HepG2 (cell line): ENCODE measurements at regions not wholly inside any gene's neighbourhood (a gene's known extent, or its start where the extent isn't known, plus 50 kb on each side); places are given as distances from the start of the nearest gene placed in this dataset.

ENCODE experiments used
- ETV6 ChIP-seq: sonication (generic); formaldehyde crosslinking; conservative IDR thresholded peaks from 2 replicates; pipeline ENCODE4 v1.4.0; 2020; ENCODE audit warnings: missing genetic modification reagents
- GTF2F1 ChIP-seq: fragments of 150-350 bp; IDR thresholded peaks from 2 replicates; pipeline ENCODE4 v1.6.1; 2014; ENCODE audit warnings: low read length
- MAFG ChIP-seq: sonication (generic); formaldehyde crosslinking; IDR thresholded peaks from 2 replicates; pipeline ENCODE4 v1.5.1; 2020; ENCODE audit warnings: mild to moderate bottlenecking, missing genetic modification reagents
- PAWR ChIP-seq: sonication (generic); formaldehyde crosslinking; IDR thresholded peaks from 2 replicates; pipeline ENCODE4 v1.4.0; 2020; ENCODE audit warnings: missing genetic modification reagents, mild to moderate bottlenecking, borderline replicate concordance
- PCBP1 ChIP-seq: fragments of 200-400 bp; formaldehyde crosslinking; IDR thresholded peaks from 2 replicates; pipeline ENCODE4 v1.6.1; 2017; ENCODE audit warnings: mild to moderate bottlenecking, low read depth, low read length, borderline replicate concordance
- PITX1 ChIP-seq: sonication (generic); formaldehyde crosslinking; IDR thresholded peaks from 2 replicates; pipeline ENCODE4 v1.5.1; 2020; ENCODE audit warnings: mild to moderate bottlenecking, missing genetic modification reagents
- PTBP1 ChIP-seq: fragments of 200-400 bp; formaldehyde crosslinking; IDR thresholded peaks from 2 replicates; pipeline ENCODE4 v1.6.1; 2018; ENCODE audit warnings: low read length, low read depth; ENCODE audit not compliant: poor library complexity, severe bottlenecking
- RCOR2 ChIP-seq: IDR thresholded peaks from 2 replicates; pipeline ENCODE4 v1.6.1; 2016; ENCODE audit warnings: missing biosample characterization, missing genetic modification reagents
- ZMYM4 ChIP-seq: sonication (generic); formaldehyde crosslinking; IDR thresholded peaks from 2 replicates; pipeline ENCODE4 v1.8.1; 2023; ENCODE audit warnings: mild to moderate bottlenecking, missing genetic modification reagents
- ZNF225 ChIP-seq: sonication (generic); formaldehyde crosslinking; IDR thresholded peaks from 2 replicates; pipeline ENCODE4 v1.4.0; 2020; ENCODE audit warnings: mild to moderate bottlenecking, missing genetic modification reagents
- ZNF550 ChIP-seq: sonication (generic); formaldehyde crosslinking; IDR thresholded peaks from 2 replicates; pipeline ENCODE4 v1.4.0; 2020; ENCODE audit warnings: mild to moderate bottlenecking, missing genetic modification reagents, borderline replicate concordance
- ZNF572 ChIP-seq: sonication (generic); formaldehyde crosslinking; IDR thresholded peaks from 2 replicates; pipeline ENCODE4 v1.5.1; 2020; ENCODE audit warnings: mild to moderate bottlenecking, missing genetic modification reagents
- ZNF83 ChIP-seq: sonication (generic); formaldehyde crosslinking; IDR thresholded peaks from 2 replicates; pipeline ENCODE4 v1.4.0; 2020; ENCODE audit warnings: missing genetic modification reagents, mild to moderate bottlenecking, borderline replicate concordance
- TF ChIP-seq, protein P1 (sequence below): IDR thresholded peaks from 2 replicates; pipeline ENCODE4 v1.6.1; 2016; ENCODE audit warnings: low read depth, control low read depth
- TF ChIP-seq, protein P2 (sequence below): sonication (generic); formaldehyde crosslinking; IDR thresholded peaks from 2 replicates; pipeline ENCODE4 v1.4.0; 2020; ENCODE audit warnings: missing genetic modification reagents
- TF ChIP-seq, protein P3 (sequence below): sonication (generic); formaldehyde crosslinking; IDR thresholded peaks from 2 replicates; pipeline ENCODE4 v1.8.1; 2023; ENCODE audit warnings: mild to moderate bottlenecking, moderate library complexity, missing genetic modification reagents
- TF ChIP-seq, protein P4 (sequence below): sonication (generic); formaldehyde crosslinking; IDR thresholded peaks from 2 replicates; pipeline ENCODE4 v1.5.0; 2020; ENCODE audit warnings: mild to moderate bottlenecking, missing genetic modification reagents, borderline replicate concordance
- TF ChIP-seq, protein P5 (sequence below): sonication (generic); formaldehyde crosslinking; IDR thresholded peaks from 2 replicates; pipeline ENCODE4 v1.8.1; 2023; ENCODE audit warnings: missing genetic modification reagents, inconsistent platforms, borderline replicate concordance

DNA sequence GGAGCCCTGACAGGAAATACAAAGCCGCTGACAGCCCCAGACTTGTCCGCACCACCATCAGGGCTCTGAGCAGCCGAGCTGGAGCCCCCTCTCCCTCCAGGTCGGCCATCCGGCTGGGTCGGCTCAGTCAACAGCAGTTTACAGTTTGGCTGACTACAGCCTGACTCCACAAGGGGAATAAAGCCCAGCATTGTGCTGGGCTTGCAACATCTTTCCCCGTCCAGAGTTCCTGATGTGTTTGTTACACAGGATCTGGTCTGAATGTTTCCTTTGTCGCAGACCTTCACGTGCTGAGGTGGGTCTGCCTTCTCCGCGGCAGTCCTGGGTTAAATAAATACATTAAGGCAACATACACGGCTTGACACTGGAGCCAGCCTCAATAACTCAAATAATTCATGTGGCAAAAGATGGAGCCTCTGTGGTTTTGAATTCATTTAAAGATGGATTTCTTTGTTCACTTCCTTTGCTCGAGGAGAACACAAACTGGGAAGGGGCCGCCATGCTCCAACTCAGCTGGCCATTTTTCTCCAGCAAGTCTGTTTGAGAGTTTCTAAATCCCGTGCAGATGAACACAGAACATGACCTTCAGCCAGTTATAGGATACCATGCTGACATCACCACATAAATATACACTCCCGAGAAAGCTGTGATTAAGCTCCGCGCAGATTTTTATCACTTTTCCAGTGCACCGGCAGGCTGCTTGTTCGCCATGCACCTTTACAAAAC is 192.1 kb downstream of the WDR11 start (continued):
- TF ChIP-seq PAWR (CRISPR knock-in tag) = no peak
- TF ChIP-seq ZNF550 = no peak
- no peak for TF ChIP-seq ZNF225
- TF ChIP-seq GTF2F1 = no peak
- TF ChIP-seq PCBP1 = no peak
- TF ChIP-seq ZNF83 = no peak
- TF ChIP-seq RCOR2 = no peak
- 0 out of 2 replicates have a peak, but pooled peaks have one; percentile 42 for TF ChIP-seq ETV6 (CRISPR knock-in tag)
- TF ChIP-seq PTBP1 = no peak
- TF ChIP-seq, protein P1, sequence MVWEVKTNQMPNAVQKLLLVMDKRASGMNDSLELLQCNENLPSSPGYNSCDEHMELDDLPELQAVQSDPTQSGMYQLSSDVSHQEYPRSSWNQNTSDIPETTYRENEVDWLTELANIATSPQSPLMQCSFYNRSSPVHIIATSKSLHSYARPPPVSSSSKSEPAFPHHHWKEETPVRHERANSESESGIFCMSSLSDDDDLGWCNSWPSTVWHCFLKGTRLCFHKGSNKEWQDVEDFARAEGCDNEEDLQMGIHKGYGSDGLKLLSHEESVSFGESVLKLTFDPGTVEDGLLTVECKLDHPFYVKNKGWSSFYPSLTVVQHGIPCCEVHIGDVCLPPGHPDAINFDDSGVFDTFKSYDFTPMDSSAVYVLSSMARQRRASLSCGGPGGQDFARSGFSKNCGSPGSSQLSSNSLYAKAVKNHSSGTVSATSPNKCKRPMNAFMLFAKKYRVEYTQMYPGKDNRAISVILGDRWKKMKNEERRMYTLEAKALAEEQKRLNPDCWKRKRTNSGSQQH (CRISPR knock-in tag) = no peak
- peak; percentile 60 for TF ChIP-seq ZMYM4 (CRISPR knock-in tag)
- TF ChIP-seq, protein P2, sequence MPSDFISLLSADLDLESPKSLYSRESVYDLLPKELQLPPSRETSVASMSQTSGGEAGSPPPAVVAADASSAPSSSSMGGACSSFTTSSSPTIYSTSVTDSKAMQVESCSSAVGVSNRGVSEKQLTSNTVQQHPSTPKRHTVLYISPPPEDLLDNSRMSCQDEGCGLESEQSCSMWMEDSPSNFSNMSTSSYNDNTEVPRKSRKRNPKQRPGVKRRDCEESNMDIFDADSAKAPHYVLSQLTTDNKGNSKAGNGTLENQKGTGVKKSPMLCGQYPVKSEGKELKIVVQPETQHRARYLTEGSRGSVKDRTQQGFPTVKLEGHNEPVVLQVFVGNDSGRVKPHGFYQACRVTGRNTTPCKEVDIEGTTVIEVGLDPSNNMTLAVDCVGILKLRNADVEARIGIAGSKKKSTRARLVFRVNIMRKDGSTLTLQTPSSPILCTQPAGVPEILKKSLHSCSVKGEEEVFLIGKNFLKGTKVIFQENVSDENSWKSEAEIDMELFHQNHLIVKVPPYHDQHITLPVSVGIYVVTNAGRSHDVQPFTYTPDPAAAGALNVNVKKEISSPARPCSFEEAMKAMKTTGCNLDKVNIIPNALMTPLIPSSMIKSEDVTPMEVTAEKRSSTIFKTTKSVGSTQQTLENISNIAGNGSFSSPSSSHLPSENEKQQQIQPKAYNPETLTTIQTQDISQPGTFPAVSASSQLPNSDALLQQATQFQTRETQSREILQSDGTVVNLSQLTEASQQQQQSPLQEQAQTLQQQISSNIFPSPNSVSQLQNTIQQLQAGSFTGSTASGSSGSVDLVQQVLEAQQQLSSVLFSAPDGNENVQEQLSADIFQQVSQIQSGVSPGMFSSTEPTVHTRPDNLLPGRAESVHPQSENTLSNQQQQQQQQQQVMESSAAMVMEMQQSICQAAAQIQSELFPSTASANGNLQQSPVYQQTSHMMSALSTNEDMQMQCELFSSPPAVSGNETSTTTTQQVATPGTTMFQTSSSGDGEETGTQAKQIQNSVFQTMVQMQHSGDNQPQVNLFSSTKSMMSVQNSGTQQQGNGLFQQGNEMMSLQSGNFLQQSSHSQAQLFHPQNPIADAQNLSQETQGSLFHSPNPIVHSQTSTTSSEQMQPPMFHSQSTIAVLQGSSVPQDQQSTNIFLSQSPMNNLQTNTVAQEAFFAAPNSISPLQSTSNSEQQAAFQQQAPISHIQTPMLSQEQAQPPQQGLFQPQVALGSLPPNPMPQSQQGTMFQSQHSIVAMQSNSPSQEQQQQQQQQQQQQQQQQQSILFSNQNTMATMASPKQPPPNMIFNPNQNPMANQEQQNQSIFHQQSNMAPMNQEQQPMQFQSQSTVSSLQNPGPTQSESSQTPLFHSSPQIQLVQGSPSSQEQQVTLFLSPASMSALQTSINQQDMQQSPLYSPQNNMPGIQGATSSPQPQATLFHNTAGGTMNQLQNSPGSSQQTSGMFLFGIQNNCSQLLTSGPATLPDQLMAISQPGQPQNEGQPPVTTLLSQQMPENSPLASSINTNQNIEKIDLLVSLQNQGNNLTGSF (CRISPR knock-in tag) = no peak
- TF ChIP-seq, protein P3, sequence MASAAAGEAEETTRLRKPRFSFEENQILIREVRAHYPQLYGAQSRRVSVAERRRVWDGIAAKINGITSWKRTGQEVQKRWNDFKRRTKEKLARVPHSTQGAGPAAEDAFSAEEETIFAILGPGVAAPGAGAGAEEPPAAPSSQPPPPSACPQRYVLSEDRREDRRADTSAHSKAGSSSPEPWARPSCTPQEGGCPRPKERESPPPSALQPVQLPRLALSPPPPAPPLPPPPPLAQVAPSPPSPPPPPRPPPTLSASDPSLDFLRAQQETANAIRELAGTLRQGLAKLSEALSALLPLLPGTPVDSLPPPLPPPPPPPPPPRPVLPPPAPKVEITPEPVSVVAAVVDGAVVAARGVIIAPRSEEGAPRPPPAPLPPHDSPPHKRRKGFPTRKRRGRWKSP = 0 out of 2 replicates have a peak, but pooled peaks have one; percentile 48
- TF ChIP-seq, protein P4, sequence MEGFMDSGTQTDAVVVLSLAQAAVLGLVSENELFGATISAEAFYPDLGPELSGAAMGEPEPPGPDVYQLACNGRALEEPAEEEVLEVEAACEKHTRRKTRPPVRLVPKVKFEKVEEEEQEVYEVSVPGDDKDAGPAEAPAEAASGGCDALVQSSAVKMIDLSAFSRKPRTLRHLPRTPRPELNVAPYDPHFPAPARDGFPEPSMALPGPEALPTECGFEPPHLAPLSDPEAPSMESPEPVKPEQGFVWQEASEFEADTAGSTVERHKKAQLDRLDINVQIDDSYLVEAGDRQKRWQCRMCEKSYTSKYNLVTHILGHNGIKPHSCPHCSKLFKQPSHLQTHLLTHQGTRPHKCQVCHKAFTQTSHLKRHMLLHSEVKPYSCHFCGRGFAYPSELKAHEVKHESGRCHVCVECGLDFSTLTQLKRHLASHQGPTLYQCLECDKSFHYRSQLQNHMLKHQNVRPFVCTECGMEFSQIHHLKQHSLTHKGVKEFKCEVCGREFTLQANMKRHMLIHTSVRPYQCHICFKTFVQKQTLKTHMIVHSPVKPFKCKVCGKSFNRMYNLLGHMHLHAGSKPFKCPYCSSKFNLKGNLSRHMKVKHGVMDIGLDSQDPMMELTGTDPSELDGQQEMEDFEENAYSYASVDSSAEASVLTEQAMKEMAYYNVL (CRISPR knock-in tag) = no peak
- TF ChIP-seq, protein P5, sequence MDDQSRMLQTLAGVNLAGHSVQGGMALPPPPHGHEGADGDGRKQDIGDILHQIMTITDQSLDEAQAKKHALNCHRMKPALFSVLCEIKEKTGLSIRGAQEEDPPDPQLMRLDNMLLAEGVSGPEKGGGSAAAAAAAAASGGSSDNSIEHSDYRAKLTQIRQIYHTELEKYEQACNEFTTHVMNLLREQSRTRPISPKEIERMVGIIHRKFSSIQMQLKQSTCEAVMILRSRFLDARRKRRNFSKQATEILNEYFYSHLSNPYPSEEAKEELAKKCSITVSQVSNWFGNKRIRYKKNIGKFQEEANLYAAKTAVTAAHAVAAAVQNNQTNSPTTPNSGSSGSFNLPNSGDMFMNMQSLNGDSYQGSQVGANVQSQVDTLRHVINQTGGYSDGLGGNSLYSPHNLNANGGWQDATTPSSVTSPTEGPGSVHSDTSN (CRISPR knock-in tag) = no peak
- no peak for TF ChIP-seq PITX1 (CRISPR knock-in tag)
- no peak for TF ChIP-seq ZNF572 (CRISPR knock-in tag)
- no peak for TF ChIP-seq MAFG (CRISPR knock-in tag)
